Tibial artery (tissue), 4 donors: ENCODE measurements at regions not wholly inside any gene's neighbourhood (a gene's known extent, or its start where the extent isn't known, plus 50 kb on each side); places are given as distances from the start of the nearest gene placed in this dataset.

ENCODE experiments used
- DNase-seq, 2 donors: peaks; one replicate each; pipeline ENCODE4 v3.0.0-alpha.2; 2019
- H3K27ac ChIP-seq, 2 donors: fragments of 200-600 bp; sonication (generic) in 1 of 2; 1 replicate in 1 of 2; 2 replicates in 1 of 2; pipeline ENCODE4 v1.5.1; 2018 to 2019; ENCODE audit warnings: mild to moderate bottlenecking in 1 of 2
- H3K27me3 ChIP-seq, 2 donors: fragments of 200-600 bp; sonication (generic) in 1 of 2; one replicate each; pipeline versions ENCODE4 v1.5.1 to v1.6.0; 2016 to 2019
- H3K36me3 ChIP-seq, 3 donors: fragments of 200-600 bp; sonication (generic) in 2 of 3; one replicate each; pipeline ENCODE4 v1.5.1; 2016 to 2019; ENCODE audit warnings: mild to moderate bottlenecking in 2 of 3
- H3K4me1 ChIP-seq, 4 donors: fragments of 200-600 bp; sonication (generic) in 2 of 4; 1 replicate in 3 of 4; 2 replicates in 1 of 4; pipeline ENCODE4 v1.5.1; 2016 to 2019
- H3K4me3 ChIP-seq, 2 donors: fragments of 200-600 bp; sonication (generic) in 1 of 2; 1 replicate in 1 of 2; 2 replicates in 1 of 2; pipeline ENCODE4 v1.5.1; 2018 to 2019; ENCODE audit warnings: mild to moderate bottlenecking in 2 of 2
- H3K9me3 ChIP-seq, 3 donors: fragments of 200-600 bp; sonication (generic) in 1 of 3; one replicate each; pipeline ENCODE4 v1.5.1; 2016 to 2019
- intact Hi-C: fragments of 100-400 bp; cut with DNase I; formaldehyde crosslinking; loops from one replicate; pipeline ENCODE4 v1.15.0; 2023; ENCODE audit warnings: low total_unique reads
- TF ChIP-seq, protein P1 (sequence below), 2 experiments: fragments of 200-600 bp in 1 of 2; fragments of 450-650 bp in 1 of 2; IDR thresholded peaks; one replicate each; pipeline ENCODE4 v1.5.1; 2017 to 2019; ENCODE audit warnings: antibody characterized with exemption in 2 of 2, mild to moderate bottlenecking in 1 of 2, moderate library complexity in 1 of 2

DNA sequence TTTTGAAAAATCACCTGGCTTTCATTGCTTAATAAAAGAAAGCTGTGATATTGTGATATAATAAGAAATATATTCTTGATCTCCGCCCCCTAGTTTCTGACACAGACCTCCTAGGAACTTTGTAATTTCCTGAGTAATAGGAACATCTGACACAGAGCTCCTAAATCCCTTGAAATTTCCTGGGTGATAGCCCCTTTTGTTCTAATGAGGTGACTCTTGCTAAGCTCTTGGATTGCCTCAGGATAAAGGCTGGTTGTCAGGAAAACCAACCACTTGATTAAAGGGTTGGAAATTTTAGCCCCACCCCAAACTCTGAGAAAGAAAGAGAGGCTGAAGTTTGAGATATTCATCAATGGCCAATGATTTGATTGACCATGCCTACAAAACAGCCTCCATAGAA, 326.4 kb upstream of the KIF2B start:
- no peak for DNase-seq
- TF ChIP-seq, protein P1, sequence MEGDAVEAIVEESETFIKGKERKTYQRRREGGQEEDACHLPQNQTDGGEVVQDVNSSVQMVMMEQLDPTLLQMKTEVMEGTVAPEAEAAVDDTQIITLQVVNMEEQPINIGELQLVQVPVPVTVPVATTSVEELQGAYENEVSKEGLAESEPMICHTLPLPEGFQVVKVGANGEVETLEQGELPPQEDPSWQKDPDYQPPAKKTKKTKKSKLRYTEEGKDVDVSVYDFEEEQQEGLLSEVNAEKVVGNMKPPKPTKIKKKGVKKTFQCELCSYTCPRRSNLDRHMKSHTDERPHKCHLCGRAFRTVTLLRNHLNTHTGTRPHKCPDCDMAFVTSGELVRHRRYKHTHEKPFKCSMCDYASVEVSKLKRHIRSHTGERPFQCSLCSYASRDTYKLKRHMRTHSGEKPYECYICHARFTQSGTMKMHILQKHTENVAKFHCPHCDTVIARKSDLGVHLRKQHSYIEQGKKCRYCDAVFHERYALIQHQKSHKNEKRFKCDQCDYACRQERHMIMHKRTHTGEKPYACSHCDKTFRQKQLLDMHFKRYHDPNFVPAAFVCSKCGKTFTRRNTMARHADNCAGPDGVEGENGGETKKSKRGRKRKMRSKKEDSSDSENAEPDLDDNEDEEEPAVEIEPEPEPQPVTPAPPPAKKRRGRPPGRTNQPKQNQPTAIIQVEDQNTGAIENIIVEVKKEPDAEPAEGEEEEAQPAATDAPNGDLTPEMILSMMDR (IDR thresholded peaks at IDR 0.05), result no peak
- H3K27ac ChIP-seq, result no peak overlapping the region

DNA sequence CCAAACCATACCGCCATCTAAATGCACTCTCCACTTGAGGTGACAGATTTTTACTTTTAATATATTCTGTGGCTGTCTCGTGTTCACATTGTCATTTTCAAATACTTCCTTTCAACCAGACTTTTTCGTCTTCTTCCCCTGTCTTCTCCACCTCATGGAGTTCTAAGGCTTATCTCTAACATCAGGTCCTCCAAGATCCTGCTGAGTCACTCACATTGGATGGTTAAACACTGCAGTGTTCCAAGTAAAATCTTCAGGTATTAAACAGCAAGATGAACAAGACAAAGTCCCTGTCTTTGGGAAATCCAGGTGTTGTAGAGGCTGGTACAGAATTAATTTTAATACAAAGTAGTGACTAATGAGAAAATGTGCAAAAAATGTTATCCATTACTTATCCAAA, 330.2 kb upstream of the KIF2B start:
- no peaks in the 10 kb centered on the region for H3K27me3 ChIP-seq
- no peak overlapping the region for H3K27ac ChIP-seq
- intact Hi-C loops, result no loop called here
- H3K4me3 ChIP-seq, result no peak overlapping the region
- H3K4me1 ChIP-seq, result no peaks in the 10 kb centered on the region
- no peaks in the 10 kb centered on the region for H3K36me3 ChIP-seq
- H3K9me3 ChIP-seq, result no peaks in the 10 kb centered on the region
- TF ChIP-seq, protein P1 (IDR thresholded peaks at IDR 0.05), result no peak
- DNase-seq, result no peak

More for the DNA sequence above, 326.4 kb upstream of the KIF2B start:
- H3K36me3 ChIP-seq, result no peaks in the 10 kb centered on the region
- H3K4me3 ChIP-seq, result no peak overlapping the region
- no peaks in the 10 kb centered on the region for H3K9me3 ChIP-seq
- H3K27me3 ChIP-seq, result no peaks in the 10 kb centered on the region
- H3K4me1 ChIP-seq, result no peaks in the 10 kb centered on the region
- intact Hi-C loops, result no loop called here

DNA sequence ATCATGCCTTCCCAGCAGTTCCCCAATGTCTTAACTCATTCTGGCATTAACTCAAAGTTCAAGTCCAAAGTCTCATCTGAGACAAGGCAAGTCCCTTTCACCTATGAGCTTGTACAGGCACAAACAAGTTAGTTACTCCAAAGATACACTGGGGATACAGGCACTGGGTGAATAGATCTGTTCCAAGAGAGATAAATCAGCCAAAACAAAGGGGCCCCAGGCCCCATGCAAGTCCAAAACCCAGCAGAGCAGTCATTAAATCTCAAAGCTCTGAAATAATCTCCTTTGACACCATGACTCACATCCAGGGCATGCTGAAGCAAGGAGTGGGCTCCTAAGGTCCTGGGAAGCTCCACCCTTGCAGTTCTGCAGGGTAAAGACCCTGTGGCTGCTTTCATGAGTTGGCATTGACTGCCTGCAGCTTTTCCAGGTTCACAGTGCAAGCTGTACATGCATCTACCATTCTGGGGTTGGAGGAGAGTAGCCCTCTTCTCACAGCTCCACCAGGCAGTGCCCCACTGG, 332.2 kb upstream of the KIF2B start:
- Histone ChIP-seq H3K4me1 (no peaks in the 10 kb centered on the region), H3K36me3 (no peaks in the 10 kb centered on the region), H3K9me3 (no peaks in the 10 kb centered on the region), H3K4me3 (no peak overlapping the region), H3K27me3 (no peaks in the 10 kb centered on the region), H3K27ac (no peak overlapping the region)
- intact Hi-C loops, result no loop called here
- DNase-seq, result no peak
- TF ChIP-seq, protein P1 (IDR thresholded peaks at IDR 0.05), result no peak

DNA sequence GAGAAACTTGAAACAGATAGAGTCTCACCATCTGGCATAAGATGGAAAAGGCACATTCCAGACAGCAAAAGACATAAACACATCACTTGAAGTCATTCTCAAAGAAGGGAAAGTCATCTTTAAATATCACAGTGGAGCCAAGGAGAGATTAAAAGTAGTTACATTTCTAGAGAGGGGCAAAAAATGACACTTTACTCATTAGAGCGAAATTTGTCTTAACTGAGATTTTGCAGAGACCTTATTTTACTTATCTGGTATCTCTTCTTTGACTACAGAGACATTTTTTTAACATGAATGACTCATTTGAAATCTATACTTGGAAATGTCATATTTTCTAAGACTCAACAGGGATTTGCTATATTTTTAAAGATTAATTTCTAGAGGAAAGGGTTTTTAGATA, 339.0 kb upstream of the KIF2B start:
- Histone ChIP-seq H3K36me3 (no peaks in the 10 kb centered on the region), H3K4me1 (no peaks in the 10 kb centered on the region), H3K27ac (no peak overlapping the region), H3K27me3 (no peaks in the 10 kb centered on the region), H3K4me3 (no peak overlapping the region), H3K9me3 (no peaks in the 10 kb centered on the region)
- no peak for DNase-seq
- intact Hi-C loops, result no loop called here
- TF ChIP-seq, protein P1 (IDR thresholded peaks at IDR 0.05), result no peak

DNA sequence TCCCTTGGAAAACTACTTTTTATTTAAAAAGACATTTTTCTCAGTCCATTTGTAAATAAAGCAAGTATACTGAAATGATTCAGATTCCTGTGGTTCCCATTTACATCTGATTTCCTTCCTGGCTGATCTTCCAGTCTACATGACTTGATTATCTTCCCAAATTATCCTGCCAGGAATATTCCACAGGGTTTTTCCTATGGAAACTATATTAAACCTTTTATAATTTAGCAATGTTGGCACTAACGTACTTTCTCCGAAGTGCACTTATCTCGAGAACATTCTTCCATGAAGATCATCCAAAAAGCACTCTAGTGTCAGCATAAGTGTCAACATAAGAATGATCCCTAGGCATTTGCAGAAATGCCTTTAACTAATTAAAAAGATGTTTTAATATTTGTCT, 347.7 kb upstream of the KIF2B start:
- intact Hi-C loops, result no loop called here
- no peak for DNase-seq
- no peaks in the 10 kb centered on the region for H3K27me3 ChIP-seq
- H3K27ac ChIP-seq, result no peak overlapping the region
- no peaks in the 10 kb centered on the region for H3K36me3 ChIP-seq
- TF ChIP-seq, protein P1 (IDR thresholded peaks at IDR 0.05), result no peak
- no peak overlapping the region for H3K4me3 ChIP-seq
- H3K9me3 ChIP-seq, result no peaks in the 10 kb centered on the region
- no peaks in the 10 kb centered on the region for H3K4me1 ChIP-seq

DNA sequence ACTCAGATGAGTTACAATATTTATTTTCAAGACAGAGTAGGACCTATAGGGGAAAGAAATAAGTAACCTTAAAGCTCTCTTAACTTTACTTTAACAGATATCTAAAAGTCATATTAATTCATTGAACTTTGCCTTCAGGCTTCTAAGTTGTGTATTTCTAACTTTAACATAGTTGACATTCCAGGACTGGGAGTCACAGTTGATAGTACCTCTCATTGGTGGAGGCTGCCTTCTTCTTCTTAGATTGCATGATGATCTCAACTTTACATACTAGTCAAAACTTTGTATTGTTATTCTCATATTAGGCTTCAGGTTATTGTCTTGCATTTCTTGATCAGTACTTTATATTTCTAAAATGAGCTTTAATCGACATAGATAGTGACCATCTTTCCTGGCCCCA, 350.1 kb upstream of the KIF2B start:
- no peak overlapping the region for H3K27ac ChIP-seq
- H3K4me3 ChIP-seq, result no peak overlapping the region
- no peaks in the 10 kb centered on the region for H3K36me3 ChIP-seq
- H3K4me1 ChIP-seq, result no peaks in the 10 kb centered on the region
- no peaks in the 10 kb centered on the region for H3K27me3 ChIP-seq
- H3K9me3 ChIP-seq, result no peaks in the 10 kb centered on the region
- DNase-seq, result no peak
- intact Hi-C loops, result no loop called here
- TF ChIP-seq, protein P1 (IDR thresholded peaks at IDR 0.05), result no peak
